ENCODE measurements at regions not wholly inside any gene's neighbourhood (a gene's known extent, or its start where the extent isn't known, plus 50 kb on each side); places are given as distances from the start of the nearest gene placed in this dataset.
"Not testable (repeated sequence)": the region's sequence is repeated elsewhere in the genome, so short reads cannot be mapped to it uniquely, and the experiment has no call there.

- FAIRE-seq, result no peak
- H3K27me3 ChIP-seq (ENCODE audit: control insufficient read depth, extremely low read depth, insufficient read depth, low read length), result no peaks in the 10 kb centered on the region
- H3K4me3 ChIP-seq (ENCODE audit: control insufficient read depth in 2 of 3, extremely low read depth in 1 of 3, insufficient read depth in 2 of 3, low read depth in 1 of 3, low read length in 3 of 3), result no peak overlapping the region
- H2AFZ ChIP-seq (ENCODE audit: control insufficient read depth, low read length), result no peak overlapping the region
- DNase-seq (ENCODE audit: low read depth, low spot score), result no peak
- no peaks in the 10 kb centered on the region for H3K79me2 ChIP-seq (ENCODE audit: control insufficient read depth, insufficient read depth, low read length)
- no peak overlapping the region for H3K9ac ChIP-seq (ENCODE audit: control insufficient read depth, extremely low read depth, insufficient read depth, low read length)
- H3K9me1 ChIP-seq (ENCODE audit: control insufficient read depth, extremely low read depth, insufficient read depth, low read length), result no peaks in the 10 kb centered on the region
- H3K4me2 ChIP-seq (ENCODE audit: control insufficient read depth, extremely low read depth, insufficient read depth, low read depth, low read length), result no peak overlapping the region
- dilution Hi-C loops (cut with MboI; ENCODE audit: extremely low pct_ligation_motif_present, low sequenced_read_pairs), result no loop called here
- H3K27ac ChIP-seq (ENCODE audit: control insufficient read depth, insufficient read depth, low read length), result no peak overlapping the region
- H4K20me1 ChIP-seq (ENCODE audit: control insufficient read depth, extremely low read depth, insufficient read depth, low read length), result no peaks in the 10 kb centered on the region
- TF ChIP-seq CTCF (optimal IDR thresholded peaks at IDR 0.05 in 1 of 3, IDR thresholded peaks at IDR 0.05 in 1 of 3, conservative IDR thresholded peaks at IDR 0.05 in 1 of 3; ENCODE audit: extremely low read depth in 1 of 3, insufficient read depth in 2 of 3, low read length in 3 of 3) (no peak), EZH2 (IDR thresholded peaks at IDR 0.05; ENCODE audit: low read length) (no peak)
- H3K4me1 ChIP-seq (ENCODE audit: control insufficient read depth, extremely low read depth, insufficient read depth, low read length), result no peaks in the 10 kb centered on the region
- H3K36me3 ChIP-seq (ENCODE audit: control insufficient read depth in 2 of 2, extremely low read depth in 1 of 2, insufficient read depth in 2 of 2, low read length in 2 of 2), result no peaks in the 10 kb centered on the region
- H3K9me3 ChIP-seq (ENCODE audit: control insufficient read depth, low read depth, low read length), result no peaks in the 10 kb centered on the region
Observed at GRCh38 chr5:124172389-124173003, 573.9 kb downstream of the ZNF608 start.

- H4K20me1 ChIP-seq (ENCODE audit: control insufficient read depth, extremely low read depth, insufficient read depth, low read length); H3K27ac ChIP-seq (ENCODE audit: control insufficient read depth, insufficient read depth, low read length); DNase-seq (ENCODE audit: low read depth, low spot score); dilution Hi-C loops (cut with MboI; ENCODE audit: extremely low pct_ligation_motif_present, low sequenced_read_pairs); H3K79me2 ChIP-seq (ENCODE audit: control insufficient read depth, insufficient read depth, low read length); H3K9ac ChIP-seq (ENCODE audit: control insufficient read depth, extremely low read depth, insufficient read depth, low read length); H3K4me3 ChIP-seq (ENCODE audit: control insufficient read depth in 2 of 3, extremely low read depth in 1 of 3, insufficient read depth in 2 of 3, low read depth in 1 of 3, low read length in 3 of 3); FAIRE-seq; H3K4me1 ChIP-seq (ENCODE audit: control insufficient read depth, extremely low read depth, insufficient read depth, low read length); H3K9me3 ChIP-seq (ENCODE audit: control insufficient read depth, low read depth, low read length); H3K9me1 ChIP-seq (ENCODE audit: control insufficient read depth, extremely low read depth, insufficient read depth, low read length); H3K27me3 ChIP-seq (ENCODE audit: control insufficient read depth, extremely low read depth, insufficient read depth, low read length); H2AFZ ChIP-seq (ENCODE audit: control insufficient read depth, low read length); H3K36me3 ChIP-seq (ENCODE audit: control insufficient read depth in 2 of 2, extremely low read depth in 1 of 2, insufficient read depth in 2 of 2, low read length in 2 of 2); H3K4me2 ChIP-seq (ENCODE audit: control insufficient read depth, extremely low read depth, insufficient read depth, low read depth, low read length): not testable (repeated sequence)
Observed at GRCh38 chr5:124168093-124168492, 578.3 kb downstream of the ZNF608 start.

All from keratinocyte (primary cell).